Fibroblast of skin of right quadriceps (primary cell): ENCODE measurements at regions not wholly inside any gene's neighbourhood (a gene's known extent, or its start where the extent isn't known, plus 50 kb on each side); places are given as distances from the start of the nearest gene placed in this dataset.

ENCODE experiments used
- DNase-seq: peaks from one replicate; pipeline ENCODE4 v3.0.0-alpha.2; 2013

DNA sequence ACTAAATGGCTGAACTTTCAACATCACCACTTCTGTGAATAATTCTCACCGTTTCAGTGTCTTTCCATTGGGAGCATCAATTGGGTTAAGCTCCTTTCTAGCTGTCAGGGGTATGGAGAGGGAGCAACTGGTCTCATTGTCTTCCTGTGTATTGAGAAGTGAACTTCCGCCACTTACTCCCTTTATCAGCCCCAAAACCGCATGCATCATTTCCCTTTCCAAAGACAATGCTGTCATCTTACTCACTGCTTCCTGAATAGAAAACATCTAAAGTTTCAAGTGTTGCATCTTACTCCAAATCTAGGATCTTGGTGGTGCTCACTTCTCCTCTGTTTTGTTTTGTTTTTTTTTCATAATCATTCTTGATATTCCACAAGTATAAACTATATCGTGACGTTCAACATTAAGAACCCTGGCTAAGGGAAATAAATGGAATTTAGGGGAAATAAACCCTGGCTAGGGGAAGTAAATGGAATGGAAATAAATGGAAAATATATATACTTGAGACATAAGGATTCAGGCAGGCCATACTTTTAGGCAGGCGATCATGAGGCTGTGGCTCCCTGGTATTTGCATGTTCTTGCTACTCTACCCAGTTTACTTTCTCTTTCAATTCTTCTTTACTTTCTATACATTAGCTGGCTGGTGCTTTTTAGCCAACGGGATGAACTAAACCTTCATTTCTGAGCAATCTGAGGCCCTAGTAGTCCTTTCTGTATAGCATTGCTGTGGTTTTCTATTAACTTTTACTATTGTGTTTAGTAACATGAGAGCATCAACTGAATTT lies 371.9 kb downstream of the BMPER start:
- DNase-seq = peak; percentile 46

GRCh38 chr7:34277803-34278199 lies 372.5 kb downstream of the BMPER start:
- DNase-seq = no peak

- no peak for DNase-seq
These were observed 375.9 kb downstream of the BMPER start for GRCh38 chr7:34281260-34281659.

DNA sequence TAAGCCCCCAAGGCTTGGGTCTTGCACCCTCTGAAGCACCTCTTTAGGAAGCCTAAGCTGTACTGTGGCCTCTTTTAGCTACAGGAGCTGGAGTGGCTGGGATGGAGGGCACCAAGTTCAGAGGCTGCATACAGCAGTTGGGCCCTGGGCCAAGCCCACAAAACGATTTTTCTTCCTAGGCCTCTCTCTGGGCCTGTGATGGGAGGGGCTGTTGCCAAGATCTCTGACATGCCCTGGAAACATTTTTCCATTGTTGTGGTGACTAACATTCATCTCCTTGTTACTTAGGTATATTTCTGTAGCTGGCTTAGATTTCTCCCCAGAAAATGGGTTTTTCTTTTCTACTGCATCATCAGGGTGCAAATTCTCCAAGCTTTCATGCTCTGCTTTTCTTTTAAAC lies 375.7 kb upstream of the NPSR1 start:
- DNase-seq = no peak

- peak; percentile 56 for DNase-seq
These were observed 361.4 kb upstream of the NPSR1 start for GRCh38 chr7:34296663-34297062.

GRCh38 chr7:34298492-34299013 lies 359.5 kb upstream of the NPSR1 start:
- no peak for DNase-seq

DNA sequence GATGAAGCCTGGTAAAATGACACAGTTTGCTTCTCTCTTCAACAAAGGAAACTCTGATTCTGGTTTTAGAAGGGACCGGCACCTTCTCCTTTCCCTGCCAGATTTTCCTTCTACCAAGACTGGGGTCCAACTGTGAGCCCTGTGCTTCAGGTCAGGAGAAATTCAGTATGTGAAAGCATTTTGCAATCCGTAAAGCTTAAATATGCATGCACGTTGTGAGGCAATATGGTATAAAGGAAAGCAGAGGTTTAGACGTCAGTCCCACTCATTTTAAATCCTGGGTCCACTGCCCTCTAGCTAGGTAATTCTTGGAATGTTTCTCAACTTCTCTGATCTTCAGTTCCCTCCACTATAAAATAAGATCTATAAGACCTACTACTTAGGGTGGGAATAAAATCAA lies 359.0 kb upstream of the NPSR1 start:
- no peak for DNase-seq

DNA sequence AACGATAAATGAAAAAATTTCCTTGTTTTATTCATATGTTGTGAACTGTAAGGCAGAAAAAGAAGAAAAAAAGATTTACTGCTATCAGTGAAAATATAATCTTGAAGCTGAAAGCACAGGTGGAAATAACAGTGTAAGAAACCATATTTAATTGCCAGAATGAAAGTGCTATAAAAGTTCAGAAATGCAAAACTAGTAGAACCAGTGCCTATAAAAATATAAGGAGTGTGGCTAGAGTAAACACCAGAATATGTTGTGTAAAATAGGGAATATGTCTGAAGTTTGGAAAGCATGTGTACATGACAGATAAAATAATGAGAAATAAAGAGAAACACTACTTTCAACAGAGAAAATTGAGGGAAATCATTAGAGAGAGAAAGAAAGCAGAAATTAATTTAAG lies 350.5 kb upstream of the NPSR1 start:
- DNase-seq = no peak

GRCh38 chr7:34308595-34308994 lies 349.4 kb upstream of the NPSR1 start:
- no peak for DNase-seq

DNA sequence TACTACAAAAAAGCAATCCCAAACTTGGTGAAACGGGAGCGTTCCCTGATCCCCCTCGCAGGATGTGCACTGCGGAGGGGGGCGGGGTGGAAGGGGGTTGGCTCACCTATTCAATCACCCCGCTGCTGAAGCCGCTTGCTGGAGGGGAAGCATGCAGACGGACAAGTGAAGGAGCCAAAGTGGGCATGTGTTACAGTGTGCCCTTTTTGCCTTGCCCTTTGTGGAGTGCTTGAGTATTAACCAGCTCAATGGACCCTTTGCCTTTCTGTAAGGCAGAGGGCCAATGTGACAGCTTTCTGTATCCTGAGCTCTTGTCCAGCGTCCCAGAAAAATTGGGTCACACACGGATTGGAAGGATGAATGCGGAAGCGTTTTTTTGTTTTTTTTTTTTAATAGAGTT lies 348.9 kb upstream of the NPSR1 start:
- DNase-seq = no peak

- DNase-seq = no peak
These were observed 348.4 kb upstream of the NPSR1 start for GRCh38 chr7:34309584-34309983.

- DNase-seq = no peak
These were observed 346.4 kb upstream of the NPSR1 start for GRCh38 chr7:34311591-34311990.

- DNase-seq = no peak
These were observed 345.4 kb upstream of the NPSR1 start for GRCh38 chr7:34312624-34313023.

DNA sequence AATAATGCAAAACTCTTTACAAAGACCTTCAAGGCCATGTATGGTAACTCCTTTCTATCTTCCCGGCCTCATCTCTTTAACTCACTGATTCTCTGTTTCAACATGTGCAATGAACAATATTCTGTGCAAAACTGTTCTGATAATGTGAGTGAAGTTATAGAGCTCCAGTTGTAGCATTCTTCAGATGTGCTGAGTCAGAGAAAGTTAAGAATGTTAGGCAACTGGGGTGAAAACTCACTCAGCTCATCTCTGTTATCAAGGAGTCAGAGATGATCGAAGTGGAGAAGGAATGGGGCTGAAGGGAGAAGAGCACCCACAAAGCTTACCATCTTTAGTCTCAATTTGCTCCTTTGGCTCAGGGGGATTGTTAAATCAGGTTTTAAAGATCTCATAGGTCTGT lies 344.7 kb upstream of the NPSR1 start:
- peak; percentile 46 for DNase-seq

DNA sequence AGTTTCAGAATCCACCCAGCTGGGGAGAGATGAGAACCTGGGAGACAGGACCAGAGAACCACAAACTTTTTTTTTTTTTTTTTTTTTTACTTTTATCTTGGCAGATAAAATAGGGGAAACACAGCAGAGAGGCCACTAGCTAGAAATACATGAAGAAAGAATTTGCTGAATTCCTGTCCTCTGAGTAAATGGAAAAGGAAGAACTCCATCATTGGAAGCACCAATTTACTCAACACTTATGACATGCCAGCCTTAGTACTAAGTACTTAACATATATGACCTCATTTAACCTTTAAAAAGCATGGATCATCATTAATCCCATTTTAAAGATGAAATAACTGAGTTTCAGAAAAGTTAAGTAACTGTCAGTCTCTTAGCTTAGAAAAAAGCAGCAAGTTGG lies 343.0 kb upstream of the NPSR1 start:
- peak; percentile 94 for DNase-seq

DNA sequence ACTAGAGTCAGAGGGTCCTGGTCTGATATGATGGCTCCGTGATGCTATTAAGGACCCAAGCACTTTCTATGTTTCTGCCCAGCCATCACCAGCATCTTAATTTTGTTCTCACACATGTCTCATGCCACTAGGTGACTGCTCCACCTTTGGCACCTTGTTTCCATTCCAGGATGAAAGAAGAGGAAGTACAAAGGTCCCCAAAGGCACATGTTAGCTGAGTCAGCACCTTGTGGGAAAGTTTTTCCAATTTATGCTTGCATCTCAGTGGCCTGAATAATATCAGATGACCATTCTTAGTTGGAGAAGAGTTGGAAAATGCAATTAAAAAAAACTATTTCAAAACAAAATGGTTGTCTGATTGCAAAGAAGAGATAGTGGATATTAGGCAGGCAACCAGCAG lies 341.0 kb upstream of the NPSR1 start:
- DNase-seq = no peak

GRCh38 chr7:34320412-34320811 lies 337.6 kb upstream of the NPSR1 start:
- DNase-seq = no peak

GRCh38 chr7:34320926-34321661 lies 336.9 kb upstream of the NPSR1 start:
- DNase-seq = peak; percentile 67

DNA sequence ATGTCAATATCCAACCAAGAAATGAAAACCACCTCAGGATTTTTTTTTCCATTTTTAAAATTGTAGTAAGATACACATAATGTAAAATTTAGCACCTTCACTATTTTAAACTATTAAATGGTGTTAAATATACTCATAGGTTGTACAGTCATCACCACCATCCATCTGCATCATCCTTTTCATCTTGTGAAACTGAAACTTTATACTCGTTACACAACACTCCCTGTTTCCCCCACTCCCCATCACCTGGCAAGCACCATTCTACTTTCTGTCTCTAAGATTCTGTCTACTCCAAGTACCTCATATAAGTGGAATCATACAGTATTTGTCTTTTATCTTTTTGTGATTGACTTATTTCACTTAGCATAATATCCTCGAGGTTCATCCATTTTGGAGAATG lies 335.2 kb upstream of the NPSR1 start:
- DNase-seq = no peak

DNA sequence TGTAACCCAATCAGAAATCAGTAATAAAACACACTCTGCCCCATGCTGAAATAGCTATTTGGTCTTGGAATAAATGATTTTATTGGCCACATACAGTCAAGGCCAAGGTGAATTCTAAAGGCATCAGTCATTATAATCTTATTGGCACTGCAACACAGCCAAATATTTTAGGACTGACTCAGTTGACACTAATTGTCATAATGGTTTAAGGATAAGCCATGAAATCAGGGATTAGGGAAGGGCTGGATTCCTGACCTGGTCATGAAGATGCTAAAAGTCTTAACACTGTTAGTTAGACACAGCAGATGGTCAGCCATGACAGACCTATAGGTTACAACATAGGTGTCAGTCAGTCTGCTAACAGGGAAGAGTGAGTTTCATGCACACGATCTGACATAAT lies 330.3 kb upstream of the NPSR1 start:
- peak; percentile 35 for DNase-seq

- DNase-seq = no peak
These were observed 327.7 kb upstream of the NPSR1 start for GRCh38 chr7:34330308-34330707.

DNA sequence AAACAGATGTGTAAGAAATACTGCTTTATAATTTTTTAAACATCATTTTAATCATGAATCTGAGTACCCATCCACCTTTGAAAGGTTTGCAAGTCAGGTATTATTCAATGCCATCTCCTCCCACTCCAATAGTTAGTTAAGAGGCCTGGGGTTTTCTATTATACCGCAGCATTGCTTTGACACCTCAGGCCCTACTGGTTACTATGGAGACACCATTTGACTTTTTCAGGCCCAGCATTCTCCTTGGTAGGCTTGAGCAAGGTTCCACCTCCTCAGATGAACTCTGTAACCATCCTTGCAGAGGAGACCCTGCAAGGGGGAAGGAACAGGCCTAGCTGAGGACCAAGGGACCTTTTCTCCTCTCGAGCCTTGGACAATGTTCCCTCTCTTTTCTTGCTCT lies 326.9 kb upstream of the NPSR1 start:
- DNase-seq = no peak

GRCh38 chr7:34332006-34332405 lies 326.0 kb upstream of the NPSR1 start:
- DNase-seq = no peak

DNA sequence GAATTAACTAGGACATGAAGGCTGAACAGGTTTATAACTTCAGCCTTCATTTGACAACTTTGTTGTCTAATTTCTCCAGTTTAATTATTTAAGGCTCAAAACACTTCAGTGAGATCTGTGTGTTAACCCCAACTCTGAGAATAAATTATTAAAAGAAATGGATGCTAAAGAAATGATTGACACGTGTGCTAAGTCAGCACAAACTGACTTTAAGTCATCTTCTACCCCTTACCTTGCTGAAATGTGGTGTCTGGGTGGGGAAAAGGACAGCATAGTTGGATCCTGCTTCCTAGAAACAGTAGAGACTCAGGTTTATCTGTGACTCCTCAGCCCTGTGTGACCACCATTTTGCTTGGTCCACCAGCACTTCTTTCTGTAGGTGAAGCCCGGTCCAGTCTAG lies 324.8 kb upstream of the NPSR1 start:
- no peak for DNase-seq
